Keratinocyte (primary cell): ENCODE measurements at regions not wholly inside any gene's neighbourhood (a gene's known extent, or its start where the extent isn't known, plus 50 kb on each side); places are given as distances from the start of the nearest gene placed in this dataset.

Experiments used
- DNase-seq: peaks from one replicate; pipeline ENCODE4 v3.0.0-alpha.2; 2011; ENCODE audit warnings: low read depth, missing footprints, low spot score
- FAIRE-seq: peaks from 2 replicates; lab custom pipeline; 2011; peaks lifted over from hg19 to GRCh38; lab: Jason Lieb, UNC
- H2AFZ ChIP-seq: 2 replicates; pipeline ENCODE4 v1.6.0; 2012; ENCODE audit warnings: low read length, control low read depth, inconsistent platforms; ENCODE audit not compliant: control insufficient read depth
- H3K27ac ChIP-seq: 2 replicates; pipeline ENCODE4 v1.5.1; 2011; ENCODE audit warnings: low read length; ENCODE audit not compliant: control insufficient read depth, insufficient read depth
- H3K27me3 ChIP-seq: 3 replicates; pipeline ENCODE4 v1.6.0; 2011; ENCODE audit warnings: low read length; ENCODE audit not compliant: control insufficient read depth, insufficient read depth; ENCODE audit errors: extremely low read depth
- H3K36me3 ChIP-seq, 2 experiments: 2 replicates in 1 of 2; 3 replicates in 1 of 2; pipeline ENCODE4 v1.5.1; 2011; ENCODE audit warnings: low read length in 2 of 2, mild to moderate bottlenecking in 1 of 2; ENCODE audit not compliant: control insufficient read depth in 2 of 2, insufficient read depth in 2 of 2; ENCODE audit errors: extremely low read depth in 1 of 2
- H3K4me1 ChIP-seq: 3 replicates; pipeline ENCODE4 v1.5.1; 2011; ENCODE audit warnings: low read length; ENCODE audit not compliant: control insufficient read depth, insufficient read depth; ENCODE audit errors: extremely low read depth
- H3K4me2 ChIP-seq: 3 replicates; pipeline ENCODE4 v1.6.0; 2011; ENCODE audit warnings: low read depth, low read length; ENCODE audit not compliant: control insufficient read depth, insufficient read depth; ENCODE audit errors: extremely low read depth
- H3K4me3 ChIP-seq, 3 experiments: fragments of 200-600 bp in 1 of 3; sonication (generic) in 1 of 3; 2 replicates in 2 of 3; 3 replicates in 1 of 3; pipeline ENCODE4 v1.5.1; 2011 to 2016; ENCODE audit warnings: low read length in 3 of 3, mild to moderate bottlenecking in 3 of 3, control low read depth in 2 of 3, inconsistent platforms in 1 of 3, low read depth in 1 of 3, mixed read lengths in 1 of 3, mixed run types in 1 of 3, moderate library complexity in 1 of 3; ENCODE audit not compliant: control insufficient read depth in 2 of 3, insufficient read depth in 2 of 3; ENCODE audit errors: extremely low read depth in 1 of 3
- H3K79me2 ChIP-seq: 2 replicates; pipeline ENCODE4 v1.6.0; 2012; ENCODE audit warnings: low read length; ENCODE audit not compliant: control insufficient read depth, insufficient read depth
- H3K9ac ChIP-seq: 3 replicates; pipeline ENCODE4 v1.6.0; 2011; ENCODE audit warnings: low read length; ENCODE audit not compliant: control insufficient read depth, insufficient read depth; ENCODE audit errors: extremely low read depth
- H3K9me1 ChIP-seq: 3 replicates; pipeline ENCODE4 v1.6.0; 2011; ENCODE audit warnings: low read length; ENCODE audit not compliant: control insufficient read depth, insufficient read depth; ENCODE audit errors: extremely low read depth
- H3K9me3 ChIP-seq: 2 replicates; pipeline ENCODE4 v1.5.1; 2012; ENCODE audit warnings: low read depth, low read length; ENCODE audit not compliant: control insufficient read depth
- H4K20me1 ChIP-seq: 3 replicates; pipeline ENCODE4 v1.6.0; 2011; ENCODE audit warnings: low read length; ENCODE audit not compliant: control insufficient read depth, insufficient read depth; ENCODE audit errors: extremely low read depth
- CTCF ChIP-seq, 3 experiments: IDR thresholded peaks in 1 of 3; conservative IDR thresholded peaks in 1 of 3; optimal IDR thresholded peaks in 1 of 3; 2 replicates in 2 of 3; 3 replicates in 1 of 3; pipeline versions ENCODE3 to v1.5.1; 2011; ENCODE audit warnings: low read length in 3 of 3, mild to moderate bottlenecking in 3 of 3, moderate library complexity in 2 of 3, control low read depth in 1 of 3, inconsistent platforms in 1 of 3; ENCODE audit not compliant: insufficient read depth in 2 of 3; ENCODE audit errors: extremely low read depth in 1 of 3
- EZH2 ChIP-seq: IDR thresholded peaks from one replicate; pipeline ENCODE4 v1.6.1; 2012; ENCODE audit warnings: inconsistent platforms, mild to moderate bottlenecking, low read length, moderate library complexity
- dilution Hi-C: fragments of 300-500 bp; cut with MboI; formaldehyde crosslinking; loops from one replicate; pipeline ENCODE4 v1.7.0; 2020; ENCODE audit warnings: low sequenced_read_pairs; ENCODE audit not compliant: extremely low pct_ligation_motif_present

GRCh38 chr1:163410073-163410999 is 88.6 kb downstream of the NUF2 start:
- no peaks in the 10 kb centered on the region for H3K4me1 ChIP-seq
- TF ChIP-seq CTCF (optimal IDR thresholded peaks at IDR 0.05 in 1 of 3, IDR thresholded peaks at IDR 0.05 in 1 of 3, conservative IDR thresholded peaks at IDR 0.05 in 1 of 3; ENCODE audit: extremely low read depth in 1 of 3, insufficient read depth in 2 of 3, low read length in 3 of 3) (peak; percentile 45 to 85 (median 78)), EZH2 (no peak)
- FAIRE-seq: peak; percentile 69
- H4K20me1 ChIP-seq: no peaks in the 10 kb centered on the region
- H3K4me3 ChIP-seq: no peak overlapping the region
- H3K9me1 ChIP-seq: no peaks in the 10 kb centered on the region
- DNase-seq: no peak
- no peak overlapping the region for H3K9ac ChIP-seq
- no peaks in the 10 kb centered on the region for H3K9me3 ChIP-seq
- no peaks in the 10 kb centered on the region for H3K27me3 ChIP-seq
- H2AFZ ChIP-seq: no peak overlapping the region
- no peaks in the 10 kb centered on the region for H3K79me2 ChIP-seq
- H3K36me3 ChIP-seq: no peaks in the 10 kb centered on the region
- no peak overlapping the region for H3K27ac ChIP-seq
- dilution Hi-C loops: no loop called here
- H3K4me2 ChIP-seq: peak overlapping the region; percentile 30

- no peak overlapping the region for H3K4me2 ChIP-seq
- no peaks in the 10 kb centered on the region for H3K9me3 ChIP-seq
- no peaks in the 10 kb centered on the region for H3K27me3 ChIP-seq
- no peak for TF ChIP-seq CTCF (optimal IDR thresholded peaks at IDR 0.05 in 1 of 3, IDR thresholded peaks at IDR 0.05 in 1 of 3, conservative IDR thresholded peaks at IDR 0.05 in 1 of 3; ENCODE audit: extremely low read depth in 1 of 3, insufficient read depth in 2 of 3, low read length in 3 of 3)
- TF ChIP-seq EZH2: no peak
- no peaks in the 10 kb centered on the region for H3K9me1 ChIP-seq
- H2AFZ ChIP-seq: no peak overlapping the region
- no peaks in the 10 kb centered on the region for H3K36me3 ChIP-seq
- H3K79me2 ChIP-seq: no peaks in the 10 kb centered on the region
- FAIRE-seq (no peak), DNase-seq (no peak)
- no peak overlapping the region for H3K27ac ChIP-seq
- H3K4me1 ChIP-seq: no peaks in the 10 kb centered on the region
- dilution Hi-C loops: no loop called here
- no peak overlapping the region for H3K4me3 ChIP-seq
- H4K20me1 ChIP-seq: no peaks in the 10 kb centered on the region
- no peak overlapping the region for H3K9ac ChIP-seq
These were observed 90.5 kb downstream of the NUF2 start for GRCh38 chr1:163412221-163412620.
